Hematopoietic multipotent progenitor cell (in vitro differentiated cells): ENCODE measurements at regions not wholly inside any gene's neighbourhood (a gene's known extent, or its start where the extent isn't known, plus 50 kb on each side); places are given as distances from the start of the nearest gene placed in this dataset.

ENCODE experiments used
- DNase-seq, 3 donors: peaks; one replicate each; pipeline ENCODE4 v3.0.0-alpha.2; 2011 to 2015; ENCODE audit warnings: low read depth in 2 of 3, low spot score in 2 of 3

DNA sequence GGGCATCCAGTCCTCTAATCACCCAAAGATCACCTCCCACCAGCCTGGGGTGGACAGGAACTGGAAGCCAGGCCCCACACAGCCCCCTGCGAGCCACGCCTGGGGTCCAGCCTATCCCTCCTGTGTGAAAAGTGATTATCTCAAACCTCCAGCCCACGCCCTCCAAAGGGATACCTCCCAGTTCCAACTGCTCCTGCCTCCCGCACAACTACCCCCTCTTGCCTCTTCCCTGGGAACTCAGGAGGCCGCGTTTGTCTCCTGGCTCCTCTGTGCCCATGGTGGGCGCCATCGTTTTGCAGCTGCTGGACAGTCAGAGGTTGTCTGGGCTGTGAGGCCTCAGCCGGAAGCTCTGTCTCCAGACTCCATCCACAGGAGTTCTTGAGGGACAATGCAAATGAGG is 305.9 kb downstream of the AJAP1 start:
- no peak for DNase-seq

DNA sequence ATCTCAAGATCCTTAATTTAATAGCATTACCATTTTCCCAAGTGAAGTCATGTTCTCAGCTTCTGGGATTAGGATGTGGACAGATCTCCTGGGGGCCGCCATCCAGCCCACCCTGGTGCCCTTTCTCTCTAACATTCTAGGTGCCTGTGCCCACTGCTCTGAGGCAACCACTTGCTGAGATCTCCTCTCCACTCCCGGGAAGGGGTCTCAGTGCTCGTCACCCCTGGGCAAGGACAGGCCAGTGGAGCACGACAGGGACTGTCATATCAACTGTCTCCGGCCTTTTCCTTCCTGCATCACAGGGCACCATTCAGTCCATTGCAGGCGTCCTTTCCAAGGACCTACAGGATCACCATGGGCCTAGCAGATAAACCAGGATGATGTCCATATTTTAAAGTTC is 304.8 kb downstream of the AJAP1 start:
- no peak for DNase-seq

DNA sequence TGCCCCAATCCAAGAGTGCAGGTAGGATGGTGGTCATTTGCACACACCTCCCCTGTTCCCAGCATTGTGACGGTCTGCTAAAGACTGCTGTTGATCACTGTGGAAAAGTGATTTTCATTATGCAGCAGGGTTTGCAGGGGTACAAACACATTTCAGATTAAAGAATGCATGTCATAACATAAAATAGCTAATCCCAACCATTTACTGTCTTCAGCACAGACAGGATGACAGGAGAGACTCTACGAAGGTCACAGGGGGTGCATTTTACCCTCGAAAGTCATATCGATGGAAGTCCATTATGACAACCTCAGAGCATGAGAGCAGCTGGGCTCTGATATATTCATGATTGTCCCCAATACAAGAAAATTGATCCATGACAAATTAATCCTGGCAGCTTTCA is 302.6 kb downstream of the AJAP1 start:
- no peak for DNase-seq

DNA sequence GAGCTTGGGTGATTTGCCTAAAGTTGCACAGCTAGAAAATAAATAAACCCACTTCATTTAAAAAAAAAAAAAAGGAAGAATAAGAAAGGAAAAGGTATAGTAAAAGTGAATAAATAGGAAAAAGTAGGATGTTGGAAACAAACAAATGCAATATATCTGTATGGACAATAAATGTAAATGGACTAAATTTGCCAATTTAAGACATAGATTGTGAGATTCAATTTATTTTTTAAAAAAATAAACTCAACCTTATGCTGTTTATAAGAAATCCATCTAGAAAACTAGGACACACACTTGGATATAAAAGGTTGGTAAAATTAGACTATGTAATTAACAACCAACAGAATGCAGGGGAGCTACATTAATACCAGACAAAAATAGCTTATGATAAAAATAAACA is 300.0 kb downstream of the AJAP1 start:
- no peak for DNase-seq

- DNase-seq = no peak
These were observed 297.2 kb downstream of the AJAP1 start for GRCh38 chr1:4951601-4952000.

DNA sequence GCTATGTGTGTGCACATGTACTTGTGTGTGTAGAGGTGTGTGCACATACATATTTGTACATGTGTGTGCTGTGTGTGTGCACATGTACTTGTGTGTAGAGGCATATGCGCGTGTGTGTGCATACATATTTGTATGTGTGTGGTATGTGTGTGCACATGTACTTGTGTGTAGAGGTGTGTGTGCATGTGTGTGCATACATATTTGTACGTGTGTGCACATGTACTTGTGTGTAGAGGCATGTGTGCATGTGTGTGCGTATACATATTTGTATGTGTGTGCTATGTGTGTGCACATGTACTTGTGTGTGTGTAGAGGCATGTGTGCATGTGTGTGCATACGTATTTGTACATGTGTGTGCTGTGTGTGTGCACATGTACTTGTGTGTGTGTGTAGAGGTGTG is 291.9 kb downstream of the AJAP1 start:
- no peak for DNase-seq

- no peak for DNase-seq
These were observed 290.5 kb downstream of the AJAP1 start for GRCh38 chr1:4944911-4945310.

GRCh38 chr1:4944072-4944471 is 289.7 kb downstream of the AJAP1 start:
- DNase-seq = no peak

DNA sequence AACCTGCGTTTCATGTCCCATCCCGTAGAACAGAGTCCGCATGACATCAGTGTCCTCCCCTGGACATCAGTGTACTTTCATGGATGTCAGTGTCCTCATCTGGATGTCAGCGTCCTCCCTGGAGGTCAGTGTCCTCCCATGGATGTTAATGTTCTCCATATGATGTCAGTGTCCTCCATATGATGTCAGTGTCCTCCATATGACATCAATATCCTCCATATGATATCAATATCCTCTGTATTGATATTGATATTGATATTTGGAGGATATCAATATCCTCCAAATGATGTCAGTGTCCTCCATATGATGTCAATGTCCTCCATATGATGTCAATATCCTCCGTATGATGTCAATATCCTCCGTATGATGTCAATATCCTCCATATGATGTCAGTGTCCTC is 284.9 kb downstream of the AJAP1 start:
- no peak for DNase-seq

DNA sequence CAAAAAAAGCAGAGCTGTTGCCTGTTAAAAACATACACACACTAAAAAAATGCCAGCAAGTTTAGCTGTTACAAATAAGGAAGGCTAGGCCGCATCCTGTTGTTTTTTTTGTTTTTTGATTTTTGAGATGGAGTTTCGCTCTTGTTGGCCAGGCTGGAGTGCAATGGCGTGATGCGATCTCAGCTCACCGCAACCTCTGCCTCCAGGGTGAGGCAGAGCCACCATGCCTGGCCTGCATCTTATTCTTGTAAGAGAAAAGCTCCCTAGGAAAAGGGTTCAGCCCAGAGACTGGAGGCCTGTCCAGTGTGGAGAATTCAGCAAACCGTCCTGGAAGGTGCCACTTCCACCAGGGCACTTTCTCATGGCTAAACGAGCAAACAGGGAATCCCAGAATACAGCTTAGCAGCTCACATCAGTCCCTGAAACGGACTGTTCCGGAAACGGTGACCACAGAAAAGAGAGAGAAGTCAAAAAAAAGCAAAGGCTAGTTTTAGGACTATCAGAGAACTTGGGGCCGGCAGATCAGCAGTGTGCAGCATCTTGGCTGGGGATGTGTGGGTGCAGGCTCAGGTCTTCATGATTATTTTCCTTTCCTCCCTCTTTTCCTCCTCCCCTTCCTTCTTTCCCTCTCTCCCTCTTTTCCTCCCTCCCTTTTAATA is 283.6 kb downstream of the AJAP1 start:
- no peak for DNase-seq

DNA sequence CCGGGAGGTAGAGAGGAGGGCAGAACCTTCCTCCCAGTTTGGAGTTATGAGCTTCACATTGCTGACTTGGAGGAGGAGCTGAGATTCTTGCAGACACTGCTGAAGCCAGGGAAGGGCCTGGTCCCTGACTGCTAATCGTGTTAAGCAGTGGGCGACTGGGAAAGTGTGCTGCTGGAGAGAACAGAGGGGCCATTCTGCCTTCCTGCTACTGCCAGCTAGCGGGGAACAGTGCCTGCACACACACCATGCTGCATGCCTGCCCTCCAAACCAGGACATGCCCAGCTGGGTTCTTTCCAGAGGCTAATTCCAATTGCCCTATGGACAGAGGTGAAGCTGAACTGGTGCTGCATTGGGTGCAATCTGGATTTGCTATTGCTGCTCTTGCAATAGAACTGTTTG is 281.4 kb downstream of the AJAP1 start:
- DNase-seq = no peak

DNA sequence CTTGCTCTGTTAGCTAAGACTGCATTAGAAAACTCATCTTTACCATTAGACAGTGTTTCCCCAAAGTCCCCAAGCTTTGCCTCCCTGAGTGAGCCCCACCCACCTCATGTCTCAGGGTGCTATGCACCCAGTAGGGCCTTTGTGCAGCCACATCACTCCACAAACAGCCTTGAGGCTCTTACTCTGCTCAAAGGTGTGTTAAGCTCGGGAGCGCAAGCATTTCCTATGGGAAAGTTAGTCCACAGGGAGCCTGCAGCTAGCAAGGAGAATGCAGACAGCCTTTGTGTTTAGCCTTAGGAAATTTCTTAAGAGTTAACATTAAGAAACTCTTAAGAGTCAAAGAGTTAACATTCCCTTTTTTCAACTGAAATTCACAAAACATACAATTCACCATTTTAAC is 278.8 kb downstream of the AJAP1 start:
- DNase-seq = no peak

DNA sequence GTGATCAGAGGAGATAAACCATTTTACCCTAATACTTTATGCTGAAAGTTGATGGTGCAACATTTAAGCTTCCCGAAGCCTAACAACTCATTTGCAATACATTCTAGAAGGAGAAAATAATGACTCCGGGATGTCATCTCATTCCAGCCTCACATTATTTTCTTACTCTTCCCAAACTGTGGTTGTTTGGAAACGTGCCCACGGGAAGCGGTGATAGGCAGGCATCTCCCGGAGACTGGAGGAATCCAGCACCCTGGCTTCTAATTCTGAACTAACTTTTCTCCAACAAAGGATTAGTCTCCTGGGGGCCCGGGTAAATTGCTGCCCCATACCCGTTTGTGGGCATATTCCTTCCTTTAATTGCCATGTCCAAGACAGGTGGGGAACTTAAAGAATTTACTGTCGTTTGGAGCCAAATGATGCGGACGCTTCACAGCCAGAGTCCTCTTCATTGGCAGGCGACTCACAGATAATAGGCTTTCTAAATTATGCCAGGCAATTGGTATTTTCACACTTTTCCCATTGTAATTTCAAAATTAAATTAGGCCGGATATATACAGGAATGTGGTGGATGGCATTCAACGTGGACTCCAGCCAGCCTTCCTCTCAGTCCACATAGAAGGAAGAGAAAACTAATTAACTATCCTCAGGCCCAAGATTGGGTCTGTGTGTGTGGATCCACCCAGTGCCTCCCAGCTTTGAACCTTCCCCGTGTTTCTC is 278.1 kb downstream of the AJAP1 start:
- no peak for DNase-seq

DNA sequence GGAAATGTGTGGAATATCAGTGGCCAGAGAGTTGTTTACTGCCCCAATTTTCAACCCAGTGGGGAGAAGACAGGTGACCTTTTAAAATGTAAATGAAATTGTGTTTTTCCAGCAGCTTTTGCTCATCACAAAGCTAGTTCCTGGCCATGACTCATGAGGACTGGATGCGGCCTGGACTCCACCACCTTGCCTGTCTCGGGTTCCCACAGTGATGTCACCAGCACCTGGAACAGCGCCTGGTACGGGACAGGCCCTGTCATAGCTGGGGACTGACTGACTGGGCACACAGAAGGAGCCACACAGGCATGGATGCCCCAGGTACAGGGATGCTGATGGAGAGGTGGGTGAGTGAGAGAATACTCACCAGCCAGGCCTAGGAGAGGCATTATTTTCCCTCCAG is 277.1 kb downstream of the AJAP1 start:
- DNase-seq = no peak

DNA sequence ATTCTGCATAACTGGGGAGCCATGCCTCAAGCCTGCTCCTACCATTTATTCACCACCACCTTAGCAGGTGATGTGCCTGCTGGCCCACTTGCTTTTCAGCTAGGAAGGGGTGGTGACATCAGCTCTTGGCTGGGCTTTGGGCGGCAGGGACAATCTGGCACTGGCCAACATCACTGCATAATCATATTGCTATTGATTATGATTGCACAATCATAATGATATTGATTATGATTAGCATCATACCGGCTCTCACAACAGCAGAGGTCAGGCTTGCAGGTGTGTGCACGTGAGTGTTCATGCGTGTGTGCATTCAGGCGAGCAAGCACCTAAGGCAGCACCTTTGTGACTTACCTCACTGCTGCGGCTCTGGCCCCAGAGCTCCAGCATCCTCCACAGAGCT is 273.8 kb downstream of the AJAP1 start:
- no peak for DNase-seq

DNA sequence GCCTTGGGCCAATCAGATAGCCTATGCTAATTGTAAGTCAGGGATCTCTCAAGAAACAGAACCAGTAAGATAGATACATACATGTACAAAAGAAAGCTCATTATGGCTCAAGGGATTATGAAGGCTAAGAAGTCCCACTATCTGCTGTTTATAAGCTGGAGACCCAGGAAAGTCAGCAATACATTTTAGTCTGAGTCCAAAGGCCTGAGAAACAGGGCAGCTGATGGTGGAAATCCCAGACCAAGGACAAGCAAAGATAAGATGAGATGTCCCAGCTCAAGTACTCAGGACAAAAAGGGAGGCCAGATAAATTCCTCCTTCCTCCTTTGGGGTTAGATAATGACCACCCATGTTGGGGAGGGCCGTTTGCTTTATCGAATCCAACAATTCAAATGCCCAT is 269.9 kb downstream of the AJAP1 start:
- no peak for DNase-seq

- DNase-seq = no peak
These were observed 262.2 kb downstream of the AJAP1 start for GRCh38 chr1:4916610-4917009.

- no peak for DNase-seq
These were observed 260.7 kb downstream of the AJAP1 start for GRCh38 chr1:4915154-4915553.

- no peak for DNase-seq
These were observed 254.1 kb downstream of the AJAP1 start for GRCh38 chr1:4908486-4908885.

DNA sequence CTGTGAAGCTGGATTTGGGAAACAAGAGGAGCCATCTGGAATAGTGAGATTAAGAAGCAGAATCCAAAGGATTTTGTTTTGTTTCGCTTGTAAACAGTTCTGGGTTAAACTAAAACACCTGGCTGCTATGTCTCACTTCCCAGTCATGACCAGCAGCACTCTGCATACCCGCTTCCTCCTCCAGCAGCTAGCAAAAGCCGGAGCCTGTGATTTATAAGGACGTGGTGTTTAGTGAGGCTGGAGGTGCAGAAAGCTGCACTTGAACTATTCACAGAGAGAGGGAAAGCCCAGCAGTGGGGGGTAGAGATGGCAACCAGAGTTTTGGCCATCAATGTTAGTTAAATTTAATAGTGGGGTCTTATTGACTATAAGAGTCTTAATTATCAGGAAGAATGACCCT is 240.2 kb downstream of the AJAP1 start:
- DNase-seq = no peak

GRCh38 chr1:4880626-4881025 is 226.2 kb downstream of the AJAP1 start:
- DNase-seq = no peak

DNA sequence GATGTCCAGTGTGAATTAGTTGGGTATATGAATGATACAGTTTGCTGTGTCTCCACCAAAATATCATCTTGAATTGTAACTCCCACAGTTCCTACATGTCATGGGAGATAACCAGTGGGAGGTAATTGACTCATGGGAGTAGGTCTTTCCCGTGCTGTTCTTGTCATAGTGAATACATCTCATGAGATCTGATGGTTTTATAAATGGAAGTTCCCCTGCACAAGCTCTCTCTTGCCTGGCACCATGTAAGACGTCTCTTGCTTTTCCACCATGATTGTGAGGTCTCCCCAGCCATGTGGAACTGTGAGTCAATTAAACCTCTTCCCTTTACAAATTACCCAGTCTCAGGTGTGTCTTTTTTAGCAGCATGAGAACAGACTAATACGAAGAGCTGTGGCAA is 223.0 kb downstream of the AJAP1 start:
- DNase-seq = no peak

DNA sequence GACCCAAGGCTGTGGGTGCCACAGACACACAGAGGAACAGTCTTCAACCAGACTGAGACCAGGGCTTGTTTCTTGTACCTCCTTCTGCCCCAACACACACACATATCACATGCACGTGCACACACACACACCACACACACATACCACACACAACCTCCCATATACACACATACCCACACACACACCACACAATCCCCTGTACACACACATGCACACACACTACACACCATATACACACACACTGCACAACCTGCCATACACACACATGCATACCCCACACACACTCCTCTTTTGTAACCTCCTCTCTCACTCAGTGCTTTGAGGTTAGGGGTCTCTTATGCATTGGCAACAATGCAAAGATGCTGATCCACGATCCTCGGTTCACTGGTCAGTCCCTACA is 217.0 kb downstream of the AJAP1 start:
- DNase-seq = no peak
